ENCODE measurements at regions not wholly inside any gene's neighbourhood (a gene's known extent, or its start where the extent isn't known, plus 50 kb on each side); places are given as distances from the start of the nearest gene placed in this dataset.

- no peak for TF ChIP-seq USF1 (IDR thresholded peaks at IDR 0.05)
- TF ChIP-seq NFIC (IDR thresholded peaks at IDR 0.05): no peak
- no peak for TF ChIP-seq CEBPB (IDR thresholded peaks at IDR 0.05)
- TF ChIP-seq TEAD4 (IDR thresholded peaks at IDR 0.05): no peak
- TF ChIP-seq YY1 (IDR thresholded peaks at IDR 0.05; ENCODE audit: low read depth): no peak
- TF ChIP-seq EP300 (IDR thresholded peaks at IDR 0.05; ENCODE audit: borderline replicate concordance): no peak
- TF ChIP-seq RAD21 (IDR thresholded peaks at IDR 0.05; ENCODE audit: low read depth): no peak
- TF ChIP-seq TAF1 (IDR thresholded peaks at IDR 0.05; ENCODE audit: low read depth): no peak
- TF ChIP-seq MAX (IDR thresholded peaks at IDR 0.05): no peak
- no peak for TF ChIP-seq ZBTB7A (IDR thresholded peaks at IDR 0.05; ENCODE audit: low read depth)
- no peak for TF ChIP-seq EGR1 (IDR thresholded peaks at IDR 0.05)
Observed at GRCh38 chr1:216892581-216893160, 169.4 kb upstream of the ESRRG start.

- TF ChIP-seq RAD21 (IDR thresholded peaks at IDR 0.05; ENCODE audit: low read depth) (no peak), MAX (IDR thresholded peaks at IDR 0.05) (no peak), CEBPB (IDR thresholded peaks at IDR 0.05) (no peak), TEAD4 (IDR thresholded peaks at IDR 0.05) (no peak), TCF12 (IDR thresholded peaks at IDR 0.05; ENCODE audit: low read depth) (no peak), REST (IDR thresholded peaks at IDR 0.05; ENCODE audit: low read depth) (no peak), EGR1 (IDR thresholded peaks at IDR 0.05) (no peak), USF1 (IDR thresholded peaks at IDR 0.05) (no peak), EP300 (IDR thresholded peaks at IDR 0.05; ENCODE audit: borderline replicate concordance) (no peak)
Observed at GRCh38 chr1:216890871-216891270, 167.6 kb upstream of the ESRRG start.

- TF ChIP-seq USF1 (IDR thresholded peaks at IDR 0.05): no peak
- no peak for TF ChIP-seq RAD21 (IDR thresholded peaks at IDR 0.05; ENCODE audit: low read depth)
- no peak for TF ChIP-seq NFIC (IDR thresholded peaks at IDR 0.05)
- TF ChIP-seq EP300 (IDR thresholded peaks at IDR 0.05; ENCODE audit: borderline replicate concordance): no peak
- TF ChIP-seq MAX (IDR thresholded peaks at IDR 0.05): no peak
- no peak for TF ChIP-seq CEBPB (IDR thresholded peaks at IDR 0.05)
- no peak for TF ChIP-seq EGR1 (IDR thresholded peaks at IDR 0.05)
- no peak for TF ChIP-seq CREB1 (IDR thresholded peaks at IDR 0.05; ENCODE audit: low read depth)
- no peak for TF ChIP-seq YY1 (IDR thresholded peaks at IDR 0.05; ENCODE audit: low read depth)
- TF ChIP-seq TEAD4 (IDR thresholded peaks at IDR 0.05): no peak
- TF ChIP-seq ZBTB7A (IDR thresholded peaks at IDR 0.05; ENCODE audit: low read depth): no peak
- no peak for TF ChIP-seq REST (IDR thresholded peaks at IDR 0.05; ENCODE audit: low read depth)
- no peak for TF ChIP-seq TCF12 (IDR thresholded peaks at IDR 0.05; ENCODE audit: low read depth)
- TF ChIP-seq FOXM1 (IDR thresholded peaks at IDR 0.05; ENCODE audit: borderline replicate concordance, low read depth): no peak
- no peak for TF ChIP-seq TAF1 (IDR thresholded peaks at IDR 0.05; ENCODE audit: low read depth)
Observed at GRCh38 chr1:216888731-216889130, 165.5 kb upstream of the ESRRG start.

GRCh38 chr1:216887032-216887431, 163.8 kb upstream of the ESRRG start:
- no peak for TF ChIP-seq YY1 (IDR thresholded peaks at IDR 0.05; ENCODE audit: low read depth)
- no peak for TF ChIP-seq ZBTB7A (IDR thresholded peaks at IDR 0.05; ENCODE audit: low read depth)
- no peak for TF ChIP-seq NFIC (IDR thresholded peaks at IDR 0.05)
- TF ChIP-seq FOXM1 (IDR thresholded peaks at IDR 0.05; ENCODE audit: borderline replicate concordance, low read depth): no peak
- no peak for TF ChIP-seq TCF12 (IDR thresholded peaks at IDR 0.05; ENCODE audit: low read depth)
- no peak for TF ChIP-seq TEAD4 (IDR thresholded peaks at IDR 0.05)
- TF ChIP-seq REST (IDR thresholded peaks at IDR 0.05; ENCODE audit: low read depth): no peak
- TF ChIP-seq USF1 (IDR thresholded peaks at IDR 0.05): no peak
- no peak for TF ChIP-seq CREB1 (IDR thresholded peaks at IDR 0.05; ENCODE audit: low read depth)
- no peak for TF ChIP-seq EP300 (IDR thresholded peaks at IDR 0.05; ENCODE audit: borderline replicate concordance)
- no peak for TF ChIP-seq MAX (IDR thresholded peaks at IDR 0.05)
- no peak for TF ChIP-seq EGR1 (IDR thresholded peaks at IDR 0.05)
- TF ChIP-seq RAD21 (IDR thresholded peaks at IDR 0.05; ENCODE audit: low read depth): no peak
- no peak for TF ChIP-seq CEBPB (IDR thresholded peaks at IDR 0.05)
- TF ChIP-seq TAF1 (IDR thresholded peaks at IDR 0.05; ENCODE audit: low read depth): no peak
